Type B pancreatic cell (in vitro differentiated cells): ENCODE measurements at regions not wholly inside any gene's neighbourhood (a gene's known extent, or its start where the extent isn't known, plus 50 kb on each side); places are given as distances from the start of the nearest gene placed in this dataset.
A peak's percentile ranks its signal among the peaks of the same experiment; 100 is the strongest.

Experiments used
- DNase-seq: peaks from one replicate; pipeline ENCODE4 v3.0.0; 2021; ENCODE audit warnings: mixed read lengths; ENCODE audit not compliant: unreplicated experiment; ENCODE audit errors: extremely low spot score
- H3K27ac Mint-ChIP-seq: 2 replicates; pipeline ENCODE4 v1.8.0; 2021; ENCODE audit warnings: mild to moderate bottlenecking, mixed read lengths
- H3K27me3 Mint-ChIP-seq: 2 replicates; pipeline ENCODE4 v1.8.0; 2021; ENCODE audit warnings: mixed read lengths
- H3K36me3 Mint-ChIP-seq: 2 replicates; pipeline ENCODE4 v1.8.0; 2021; ENCODE audit warnings: mixed read lengths
- H3K4me1 Mint-ChIP-seq: one replicate; pipeline ENCODE4 v1.8.0; 2021; ENCODE audit warnings: mixed read lengths; ENCODE audit not compliant: unreplicated experiment
- H3K4me3 Mint-ChIP-seq: 2 replicates; pipeline ENCODE4 v1.8.0; 2021; ENCODE audit warnings: mild to moderate bottlenecking, mixed read lengths
- H3K9me3 Mint-ChIP-seq: 2 replicates; pipeline ENCODE4 v1.8.0; 2021; ENCODE audit warnings: mixed read lengths
- CTCF ChIP-seq: fragments of 200-600 bp; sonication (generic); conservative IDR thresholded peaks from 2 replicates; pipeline ENCODE4 v1.5.0; 2021; ENCODE audit warnings: antibody characterized with exemption, mild to moderate bottlenecking

- Mint-ChIP-seq H3K4me3 (no peak overlapping the region), H3K27me3 (no peaks in the 10 kb centered on the region), H3K27ac (no peak overlapping the region), H3K4me1 (no peaks in the 10 kb centered on the region), H3K36me3 (no peaks in the 10 kb centered on the region), H3K9me3 (no peaks in the 10 kb centered on the region)
- no peak for TF ChIP-seq CTCF
- DNase-seq: peak; percentile 15
Observed at GRCh38 chr9:89881431-89881830, 276.6 kb downstream of the GADD45G start.

DNA sequence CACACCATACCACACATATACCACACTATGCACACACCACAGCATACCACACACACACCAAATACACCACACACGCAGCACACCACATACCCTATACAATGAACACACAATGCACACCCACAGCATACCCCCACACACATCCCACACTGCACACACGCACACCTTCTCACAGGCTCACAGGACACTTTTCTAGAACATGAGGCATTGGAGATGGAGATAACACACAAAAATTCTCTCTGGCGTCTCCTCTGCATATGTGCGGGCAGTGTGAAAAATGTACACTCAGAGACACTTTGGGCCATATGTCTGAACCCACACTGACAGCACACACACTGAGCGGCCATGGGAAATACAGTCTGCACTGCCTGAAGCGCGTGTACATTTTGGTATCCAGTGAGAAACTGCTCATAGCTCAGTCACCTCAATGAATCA is 278.1 kb downstream of the GADD45G start:
- DNase-seq: peak; percentile 18
- no peaks in the 10 kb centered on the region for H3K36me3 Mint-ChIP-seq
- no peak overlapping the region for H3K27ac Mint-ChIP-seq
- H3K9me3 Mint-ChIP-seq: no peaks in the 10 kb centered on the region
- no peak overlapping the region for H3K4me3 Mint-ChIP-seq
- H3K27me3 Mint-ChIP-seq: no peaks in the 10 kb centered on the region
- no peak for TF ChIP-seq CTCF
- no peaks in the 10 kb centered on the region for H3K4me1 Mint-ChIP-seq

DNA sequence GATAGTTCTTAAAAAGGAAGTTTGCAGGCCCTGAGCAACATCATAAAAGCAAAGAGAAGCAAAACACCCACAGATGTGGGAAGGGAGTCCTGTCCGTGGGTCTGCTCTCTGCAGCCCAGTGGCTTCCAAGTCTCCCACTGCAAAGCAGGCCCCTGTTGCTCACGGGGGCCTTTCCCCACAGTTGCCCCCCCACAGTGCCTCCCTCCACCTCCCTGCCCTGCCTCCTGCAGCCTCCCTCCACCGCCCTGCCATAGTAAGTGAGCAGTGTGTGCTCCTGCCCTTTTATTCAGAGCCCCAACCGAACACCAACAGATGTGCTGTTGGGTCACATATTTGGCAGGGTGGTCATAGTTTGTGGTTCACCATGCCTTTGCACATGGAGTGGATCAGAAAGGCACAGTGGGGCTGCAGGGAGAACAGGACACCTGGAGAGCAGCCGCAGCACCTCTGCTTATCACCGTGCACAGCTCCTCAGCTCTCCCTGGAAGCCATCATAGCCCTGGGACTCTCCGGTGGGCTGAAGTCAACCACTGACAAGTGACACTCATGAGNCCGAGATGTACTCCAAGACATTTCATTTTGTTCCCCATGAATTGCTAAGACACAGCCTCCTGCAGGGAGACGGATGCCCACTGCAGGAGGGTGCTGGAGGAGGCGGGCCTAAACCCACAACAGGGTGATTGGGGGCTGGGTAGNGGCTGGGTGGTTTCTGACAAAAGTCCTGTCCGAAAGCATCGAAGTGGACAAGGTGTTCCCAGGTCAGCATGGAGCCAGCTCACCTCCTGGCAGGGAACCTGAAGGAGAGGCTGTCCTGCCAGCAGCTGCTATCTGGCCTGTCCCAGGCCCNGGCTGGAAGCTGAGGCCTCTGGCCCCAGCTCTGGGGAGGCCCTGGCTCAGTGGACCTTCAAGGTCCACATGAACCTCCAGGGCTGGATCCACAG is 278.9 kb downstream of the GADD45G start:
- DNase-seq: peak; percentile 43
- H3K9me3 Mint-ChIP-seq: no peaks in the 10 kb centered on the region

GRCh38 chr9:89884356-89885083 is 279.7 kb downstream of the GADD45G start:
- no peaks in the 10 kb centered on the region for H3K9me3 Mint-ChIP-seq
- no peak overlapping the region for H3K27ac Mint-ChIP-seq
- peak; percentile 34 for DNase-seq
- H3K27me3 Mint-ChIP-seq: no peaks in the 10 kb centered on the region
- no peaks in the 10 kb centered on the region for H3K36me3 Mint-ChIP-seq
- TF ChIP-seq CTCF: no peak
- no peaks in the 10 kb centered on the region for H3K4me1 Mint-ChIP-seq
- H3K4me3 Mint-ChIP-seq: no peak overlapping the region

More for the DNA sequence above, 278.9 kb downstream of the GADD45G start:
- Mint-ChIP-seq H3K4me1 (no peaks in the 10 kb centered on the region), H3K4me3 (no peak overlapping the region), H3K27ac (no peak overlapping the region), H3K36me3 (no peaks in the 10 kb centered on the region), H3K27me3 (no peaks in the 10 kb centered on the region)
- TF ChIP-seq CTCF: no peak

DNA sequence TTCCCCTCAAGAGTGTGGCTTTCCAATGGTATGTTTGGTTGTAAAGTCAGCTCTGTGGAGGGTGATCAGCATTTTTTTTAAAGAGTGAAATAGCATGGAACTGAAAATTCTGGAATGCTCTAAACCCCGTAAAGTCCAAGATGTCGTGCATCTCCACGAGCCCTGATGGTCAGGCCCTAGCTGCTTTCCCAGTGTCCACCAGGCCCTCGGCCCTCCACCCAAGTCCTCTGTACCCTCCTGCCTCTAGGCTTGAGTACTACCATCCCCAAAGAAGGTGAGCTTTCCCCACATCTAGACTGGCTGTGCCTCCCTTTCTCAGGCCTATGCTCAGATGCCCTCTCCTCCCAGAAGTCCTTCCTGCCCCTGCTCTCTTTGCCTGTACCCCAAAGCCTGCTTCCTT is 280.3 kb downstream of the GADD45G start:
- peak; percentile 18 for DNase-seq

More for the DNA sequence above, 280.3 kb downstream of the GADD45G start:
- Mint-ChIP-seq H3K9me3 (no peaks in the 10 kb centered on the region), H3K4me1 (no peaks in the 10 kb centered on the region), H3K27me3 (no peaks in the 10 kb centered on the region), H3K4me3 (no peak overlapping the region), H3K27ac (no peak overlapping the region), H3K36me3 (no peaks in the 10 kb centered on the region)
- TF ChIP-seq CTCF: no peak
